ENCODE measurements at regions not wholly inside any gene's neighbourhood (a gene's known extent, or its start where the extent isn't known, plus 50 kb on each side); places are given as distances from the start of the nearest gene placed in this dataset.

DNA sequence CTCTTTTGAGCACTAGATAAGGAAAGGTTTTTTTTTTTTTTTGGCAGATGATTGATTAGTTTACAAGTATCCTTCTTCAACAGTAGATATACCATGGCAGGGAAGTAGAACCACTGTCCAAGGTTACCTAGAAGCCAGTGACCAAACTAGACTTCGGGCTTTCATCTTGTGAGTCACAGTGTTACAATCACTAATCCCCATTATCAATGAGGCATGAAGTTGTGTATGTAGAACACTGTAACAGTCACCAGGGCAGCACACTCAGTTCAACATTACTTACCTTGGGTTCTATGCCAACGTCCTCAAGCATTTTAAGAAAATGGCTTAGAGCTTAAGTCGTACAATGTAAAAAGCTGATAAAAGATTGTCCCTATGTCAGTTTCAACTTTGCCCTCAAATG lies 430.9 kb downstream of the ETS1 start:
- TF ChIP-seq, protein P1, sequence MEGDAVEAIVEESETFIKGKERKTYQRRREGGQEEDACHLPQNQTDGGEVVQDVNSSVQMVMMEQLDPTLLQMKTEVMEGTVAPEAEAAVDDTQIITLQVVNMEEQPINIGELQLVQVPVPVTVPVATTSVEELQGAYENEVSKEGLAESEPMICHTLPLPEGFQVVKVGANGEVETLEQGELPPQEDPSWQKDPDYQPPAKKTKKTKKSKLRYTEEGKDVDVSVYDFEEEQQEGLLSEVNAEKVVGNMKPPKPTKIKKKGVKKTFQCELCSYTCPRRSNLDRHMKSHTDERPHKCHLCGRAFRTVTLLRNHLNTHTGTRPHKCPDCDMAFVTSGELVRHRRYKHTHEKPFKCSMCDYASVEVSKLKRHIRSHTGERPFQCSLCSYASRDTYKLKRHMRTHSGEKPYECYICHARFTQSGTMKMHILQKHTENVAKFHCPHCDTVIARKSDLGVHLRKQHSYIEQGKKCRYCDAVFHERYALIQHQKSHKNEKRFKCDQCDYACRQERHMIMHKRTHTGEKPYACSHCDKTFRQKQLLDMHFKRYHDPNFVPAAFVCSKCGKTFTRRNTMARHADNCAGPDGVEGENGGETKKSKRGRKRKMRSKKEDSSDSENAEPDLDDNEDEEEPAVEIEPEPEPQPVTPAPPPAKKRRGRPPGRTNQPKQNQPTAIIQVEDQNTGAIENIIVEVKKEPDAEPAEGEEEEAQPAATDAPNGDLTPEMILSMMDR (IDR thresholded peaks at IDR 0.05; ENCODE audit: poor library complexity, severe bottlenecking), result no peak
- TF ChIP-seq POLR2AphosphoS5 (IDR thresholded peaks at IDR 0.05) (no peak), EZH2 (IDR thresholded peaks at IDR 0.05; ENCODE audit: borderline replicate concordance, insufficient read depth, low read length, poor library complexity, severe bottlenecking) (no peak), RAD21 (conservative IDR thresholded peaks at IDR 0.05) (no peak), REST (IDR thresholded peaks at IDR 0.05; ENCODE audit: borderline replicate concordance) (no peak), EP300 (conservative IDR thresholded peaks at IDR 0.05; ENCODE audit: poor library complexity, severe bottlenecking) (no peak), MXI1 (conservative IDR thresholded peaks at IDR 0.05; ENCODE audit: poor library complexity, severe bottlenecking) (no peak), TAF1 (IDR thresholded peaks at IDR 0.05; ENCODE audit: low read depth) (no peak)
